PFSK-1 (cell line): ENCODE measurements at regions not wholly inside any gene's neighbourhood (a gene's known extent, or its start where the extent isn't known, plus 50 kb on each side); places are given as distances from the start of the nearest gene placed in this dataset.

Experiments
- FOXP2 ChIP-seq: optimal IDR thresholded peaks from 2 replicates; pipeline ENCODE3; 2011; ENCODE audit warnings: borderline replicate concordance, control low read depth, inconsistent platforms; ENCODE audit not compliant: insufficient read depth; ENCODE audit errors: extremely low read length, extremely low read depth
- POLR2AphosphoS5 ChIP-seq: IDR thresholded peaks from 2 replicates; pipeline ENCODE4 v1.6.1; 2012; ENCODE audit warnings: low read depth, mild to moderate bottlenecking, control low read depth, low read length, moderate library complexity
- SIN3A ChIP-seq: IDR thresholded peaks from 2 replicates; pipeline ENCODE4 v1.6.1; 2012; ENCODE audit warnings: mild to moderate bottlenecking, low read length, moderate library complexity, borderline replicate concordance; ENCODE audit not compliant: insufficient read depth
- TAF1 ChIP-seq: IDR thresholded peaks from 2 replicates; pipeline ENCODE4 v1.6.1; 2012; ENCODE audit warnings: low read length, control low read depth, borderline replicate concordance; ENCODE audit not compliant: insufficient read depth
- TF ChIP-seq, protein P1 (sequence below), 2 experiments: IDR thresholded peaks; 2 replicates each; pipeline versions ENCODE4 v1.6.1 to v1.8.0; 2011 to 2012; ENCODE audit warnings: low read depth in 2 of 2, low read length in 2 of 2, control low read depth in 1 of 2, inconsistent platforms in 1 of 2, mild to moderate bottlenecking in 1 of 2, moderate library complexity in 1 of 2; ENCODE audit not compliant: insufficient read depth in 1 of 2

DNA sequence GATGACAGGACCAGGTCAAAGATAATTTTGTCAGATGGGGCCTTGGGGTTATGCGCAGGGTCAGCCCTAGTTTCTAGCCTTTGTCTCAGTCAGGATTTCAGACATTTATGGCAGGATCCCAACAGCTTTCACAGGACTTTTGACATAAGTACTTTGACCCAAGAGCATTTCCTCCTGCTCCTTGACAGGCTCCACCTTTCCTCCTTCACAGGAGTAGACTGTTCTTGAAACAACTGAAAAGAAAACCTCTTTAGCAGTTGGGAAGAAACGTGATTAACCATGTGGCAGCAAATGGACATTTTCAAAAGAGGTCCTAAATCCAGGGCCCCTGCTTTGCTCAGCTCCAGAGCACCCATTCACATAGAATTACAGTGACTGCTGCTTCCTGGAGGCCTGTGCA is 120.4 kb upstream of the MAP3K7 start:
- no peak for TF ChIP-seq TAF1
- TF ChIP-seq POLR2AphosphoS5 = no peak
- TF ChIP-seq, protein P1, sequence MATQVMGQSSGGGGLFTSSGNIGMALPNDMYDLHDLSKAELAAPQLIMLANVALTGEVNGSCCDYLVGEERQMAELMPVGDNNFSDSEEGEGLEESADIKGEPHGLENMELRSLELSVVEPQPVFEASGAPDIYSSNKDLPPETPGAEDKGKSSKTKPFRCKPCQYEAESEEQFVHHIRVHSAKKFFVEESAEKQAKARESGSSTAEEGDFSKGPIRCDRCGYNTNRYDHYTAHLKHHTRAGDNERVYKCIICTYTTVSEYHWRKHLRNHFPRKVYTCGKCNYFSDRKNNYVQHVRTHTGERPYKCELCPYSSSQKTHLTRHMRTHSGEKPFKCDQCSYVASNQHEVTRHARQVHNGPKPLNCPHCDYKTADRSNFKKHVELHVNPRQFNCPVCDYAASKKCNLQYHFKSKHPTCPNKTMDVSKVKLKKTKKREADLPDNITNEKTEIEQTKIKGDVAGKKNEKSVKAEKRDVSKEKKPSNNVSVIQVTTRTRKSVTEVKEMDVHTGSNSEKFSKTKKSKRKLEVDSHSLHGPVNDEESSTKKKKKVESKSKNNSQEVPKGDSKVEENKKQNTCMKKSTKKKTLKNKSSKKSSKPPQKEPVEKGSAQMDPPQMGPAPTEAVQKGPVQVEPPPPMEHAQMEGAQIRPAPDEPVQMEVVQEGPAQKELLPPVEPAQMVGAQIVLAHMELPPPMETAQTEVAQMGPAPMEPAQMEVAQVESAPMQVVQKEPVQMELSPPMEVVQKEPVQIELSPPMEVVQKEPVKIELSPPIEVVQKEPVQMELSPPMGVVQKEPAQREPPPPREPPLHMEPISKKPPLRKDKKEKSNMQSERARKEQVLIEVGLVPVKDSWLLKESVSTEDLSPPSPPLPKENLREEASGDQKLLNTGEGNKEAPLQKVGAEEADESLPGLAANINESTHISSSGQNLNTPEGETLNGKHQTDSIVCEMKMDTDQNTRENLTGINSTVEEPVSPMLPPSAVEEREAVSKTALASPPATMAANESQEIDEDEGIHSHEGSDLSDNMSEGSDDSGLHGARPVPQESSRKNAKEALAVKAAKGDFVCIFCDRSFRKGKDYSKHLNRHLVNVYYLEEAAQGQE (IDR thresholded peaks at IDR 0.05; ENCODE audit: insufficient read depth in 1 of 2, low read depth in 2 of 2, low read length in 2 of 2) = no peak
- no peak for TF ChIP-seq SIN3A
- TF ChIP-seq FOXP2 = no peak
